Peyer's patch (tissue), 4 donors: ENCODE measurements at regions not wholly inside any gene's neighbourhood (a gene's known extent, or its start where the extent isn't known, plus 50 kb on each side); places are given as distances from the start of the nearest gene placed in this dataset.

Experiments
- POLR2A ChIP-seq, 2 donors: fragments of 450-650 bp; IDR thresholded peaks; one replicate each; pipeline ENCODE4 v1.5.1; 2017; ENCODE audit warnings: antibody characterized with exemption in 2 of 2, mild to moderate bottlenecking in 2 of 2, moderate library complexity in 2 of 2
- TF ChIP-seq, protein P1 (sequence below), 6 experiments: fragments of 450-650 bp in 4 of 6; fragments of 200-600 bp in 2 of 6; sonication (generic) in 1 of 6; IDR thresholded peaks; one replicate each; pipeline ENCODE4 v1.5.1; 2017 to 2019; ENCODE audit warnings: antibody characterized with exemption in 6 of 6, mild to moderate bottlenecking in 3 of 6, moderate library complexity in 1 of 6

DNA sequence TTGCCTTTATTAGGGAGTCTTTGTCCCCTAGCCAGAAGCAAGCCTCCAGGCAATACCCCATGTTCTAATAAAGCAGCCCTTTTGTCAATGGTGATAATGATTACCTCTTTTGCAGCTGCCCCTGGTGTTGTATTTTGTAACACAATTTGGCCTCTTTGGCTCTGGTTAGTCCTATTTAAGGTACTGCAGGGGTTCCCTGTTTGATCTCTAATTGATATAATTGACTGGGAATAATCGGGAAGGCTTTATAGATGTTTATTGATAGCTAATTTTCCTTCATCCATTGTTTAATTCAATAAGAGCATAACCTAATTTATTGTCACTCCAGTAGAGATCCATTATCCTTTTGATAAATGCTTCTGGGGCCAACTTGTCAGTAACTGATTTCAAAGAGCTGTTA lies 537.2 kb downstream of the PKHD1 start:
- no peak for TF ChIP-seq POLR2A (IDR thresholded peaks at IDR 0.05)
- TF ChIP-seq, protein P1, sequence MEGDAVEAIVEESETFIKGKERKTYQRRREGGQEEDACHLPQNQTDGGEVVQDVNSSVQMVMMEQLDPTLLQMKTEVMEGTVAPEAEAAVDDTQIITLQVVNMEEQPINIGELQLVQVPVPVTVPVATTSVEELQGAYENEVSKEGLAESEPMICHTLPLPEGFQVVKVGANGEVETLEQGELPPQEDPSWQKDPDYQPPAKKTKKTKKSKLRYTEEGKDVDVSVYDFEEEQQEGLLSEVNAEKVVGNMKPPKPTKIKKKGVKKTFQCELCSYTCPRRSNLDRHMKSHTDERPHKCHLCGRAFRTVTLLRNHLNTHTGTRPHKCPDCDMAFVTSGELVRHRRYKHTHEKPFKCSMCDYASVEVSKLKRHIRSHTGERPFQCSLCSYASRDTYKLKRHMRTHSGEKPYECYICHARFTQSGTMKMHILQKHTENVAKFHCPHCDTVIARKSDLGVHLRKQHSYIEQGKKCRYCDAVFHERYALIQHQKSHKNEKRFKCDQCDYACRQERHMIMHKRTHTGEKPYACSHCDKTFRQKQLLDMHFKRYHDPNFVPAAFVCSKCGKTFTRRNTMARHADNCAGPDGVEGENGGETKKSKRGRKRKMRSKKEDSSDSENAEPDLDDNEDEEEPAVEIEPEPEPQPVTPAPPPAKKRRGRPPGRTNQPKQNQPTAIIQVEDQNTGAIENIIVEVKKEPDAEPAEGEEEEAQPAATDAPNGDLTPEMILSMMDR (IDR thresholded peaks at IDR 0.05): no peak
